Stomach (tissue), 8 donors: ENCODE measurements at regions not wholly inside any gene's neighbourhood (a gene's known extent, or its start where the extent isn't known, plus 50 kb on each side); places are given as distances from the start of the nearest gene placed in this dataset.

Source experiments
- DNase-seq, 2 donors: peaks; one replicate each; pipeline versions ENCODE4 v3.0.0 to v3.0.0-alpha.2; 2013 to 2019
- H3K27ac ChIP-seq, 5 donors: fragments of 200-600 bp in 4 of 5; sonication (generic) in 4 of 5; one replicate each; pipeline ENCODE4 v1.5.1; 2013 to 2019; ENCODE audit warnings: mild to moderate bottlenecking in 1 of 5, moderate library complexity in 1 of 5
- H3K27me3 ChIP-seq, 3 donors: fragments of 200-600 bp; sonication (generic); one replicate each; pipeline ENCODE4 v1.5.1; 2017 to 2019; ENCODE audit warnings: mixed run types in 1 of 3
- H3K36me3 ChIP-seq, 4 donors: fragments of 200-600 bp; sonication (generic); 1 replicate in 3 of 4; 2 replicates in 1 of 4; pipeline ENCODE4 v1.5.1; 2016 to 2019
- H3K4me1 ChIP-seq, 4 donors: fragments of 200-600 bp; sonication (generic); one replicate each; pipeline ENCODE4 v1.5.1; 2016 to 2019
- H3K4me3 ChIP-seq, 4 donors: fragments of 200-600 bp; sonication (generic) in 3 of 4; one replicate each; pipeline ENCODE4 v1.5.1; 2016 to 2019; ENCODE audit warnings: mild to moderate bottlenecking in 1 of 4
- H3K9me3 ChIP-seq, 4 donors: fragments of 200-600 bp; sonication (generic); one replicate each; pipeline ENCODE4 v1.5.1; 2016 to 2019
- EP300 ChIP-seq: sonication (generic); formaldehyde crosslinking; IDR thresholded peaks from one replicate; pipeline ENCODE4 v1.6.1; 2017; ENCODE audit warnings: antibody characterized with exemption
- POLR2A ChIP-seq, 4 donors: fragments of 450-650 bp; IDR thresholded peaks; one replicate each; pipeline ENCODE4 v1.6.1; 2016; ENCODE audit warnings: antibody characterized with exemption in 4 of 4, control low read depth in 2 of 4, mild to moderate bottlenecking in 1 of 4, moderate library complexity in 1 of 4
- POLR2AphosphoS5 ChIP-seq, 3 donors: sonication (generic); formaldehyde crosslinking; IDR thresholded peaks; one replicate each; pipeline ENCODE4 v1.6.1; 2016; ENCODE audit warnings: antibody characterized with exemption in 3 of 3
- WGBS, 5 donors: extraction: QIAGEN DNeasy Blood & Tissue Kit in 3 of 5; methylation state at CpG; one replicate each; pipeline versions ENCODE4 v1.1.5 to v1.1.7; 2013 to 2018; 5-methylcytosine and 5-hydroxymethylcytosine counted together
- intact Hi-C: fragments of 100-400 bp; cut with DNase I; formaldehyde crosslinking; loops from one replicate; pipeline ENCODE4 v1.15.1; 2023; ENCODE audit warnings: low total_unique reads
- TF ChIP-seq, protein P1 (sequence below), 7 experiments: fragments of 450-650 bp in 4 of 7; fragments of 200-600 bp in 3 of 7; sonication (generic) in 3 of 7; IDR thresholded peaks; one replicate each; pipeline ENCODE4 v1.5.1; 2016 to 2019; ENCODE audit warnings: antibody characterized with exemption in 7 of 7, control low read depth in 2 of 7, mild to moderate bottlenecking in 1 of 7
- donor health status: healthy with polysubstance abuse.
- donor health status: Bipolar disorder and iron deficiency.
- donor health status: healthy.

DNA sequence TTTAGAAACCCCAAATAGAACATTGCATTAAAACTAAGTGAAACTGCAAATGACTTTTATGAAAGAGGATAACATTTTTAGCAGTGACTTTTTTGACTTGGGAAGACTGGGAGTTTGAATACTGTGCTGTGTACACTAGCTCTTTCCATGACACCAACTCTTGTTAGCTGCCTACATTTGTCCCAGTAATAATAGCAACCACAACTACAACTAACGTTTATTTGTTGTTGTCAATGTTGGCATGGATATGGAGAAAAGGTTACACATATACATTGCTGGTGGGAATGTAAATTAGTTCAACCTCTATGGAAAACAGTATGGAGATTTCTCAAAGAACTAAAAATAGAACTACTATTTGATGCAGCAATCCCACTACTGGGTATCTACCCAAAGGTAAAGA, 329.6 kb upstream of the ADAMTS9 start:
- H3K36me3 ChIP-seq = no peaks in the 10 kb centered on the region

DNA sequence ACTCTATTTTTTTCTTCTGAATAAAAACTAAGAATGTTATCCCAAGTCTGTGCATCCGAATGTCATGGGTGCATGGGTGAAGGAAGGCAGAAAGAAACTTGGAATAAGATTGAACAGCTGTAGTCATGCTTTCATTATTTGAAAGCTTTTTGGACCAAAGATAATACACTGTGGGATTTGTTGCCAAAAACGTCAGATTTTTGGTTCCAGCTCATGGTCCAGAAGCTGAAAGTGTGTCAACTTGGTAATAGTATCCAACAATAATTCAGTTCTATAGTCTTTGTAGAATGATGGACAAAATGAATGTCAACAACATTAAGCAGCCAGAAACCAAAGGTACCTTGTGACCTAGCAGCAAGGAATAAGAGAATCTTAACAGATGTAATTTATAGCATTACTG, 327.9 kb upstream of the ADAMTS9 start:
- DNase-seq = no peak
- no peak overlapping the region for H3K4me3 ChIP-seq
- no peaks in the 10 kb centered on the region for H3K27me3 ChIP-seq
- no peak for TF ChIP-seq EP300
- TF ChIP-seq, protein P1, sequence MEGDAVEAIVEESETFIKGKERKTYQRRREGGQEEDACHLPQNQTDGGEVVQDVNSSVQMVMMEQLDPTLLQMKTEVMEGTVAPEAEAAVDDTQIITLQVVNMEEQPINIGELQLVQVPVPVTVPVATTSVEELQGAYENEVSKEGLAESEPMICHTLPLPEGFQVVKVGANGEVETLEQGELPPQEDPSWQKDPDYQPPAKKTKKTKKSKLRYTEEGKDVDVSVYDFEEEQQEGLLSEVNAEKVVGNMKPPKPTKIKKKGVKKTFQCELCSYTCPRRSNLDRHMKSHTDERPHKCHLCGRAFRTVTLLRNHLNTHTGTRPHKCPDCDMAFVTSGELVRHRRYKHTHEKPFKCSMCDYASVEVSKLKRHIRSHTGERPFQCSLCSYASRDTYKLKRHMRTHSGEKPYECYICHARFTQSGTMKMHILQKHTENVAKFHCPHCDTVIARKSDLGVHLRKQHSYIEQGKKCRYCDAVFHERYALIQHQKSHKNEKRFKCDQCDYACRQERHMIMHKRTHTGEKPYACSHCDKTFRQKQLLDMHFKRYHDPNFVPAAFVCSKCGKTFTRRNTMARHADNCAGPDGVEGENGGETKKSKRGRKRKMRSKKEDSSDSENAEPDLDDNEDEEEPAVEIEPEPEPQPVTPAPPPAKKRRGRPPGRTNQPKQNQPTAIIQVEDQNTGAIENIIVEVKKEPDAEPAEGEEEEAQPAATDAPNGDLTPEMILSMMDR (IDR thresholded peaks at IDR 0.05) = no peak
- TF ChIP-seq POLR2A (IDR thresholded peaks at IDR 0.05) = no peak
- TF ChIP-seq POLR2AphosphoS5 (IDR thresholded peaks at IDR 0.05) = no peak
- H3K27ac ChIP-seq = no peak overlapping the region
- peaks cover 0 to 3% (median 0%) of the 10 kb centered on the region in 4 donors for H3K36me3 ChIP-seq
- no peaks in the 10 kb centered on the region for H3K9me3 ChIP-seq
- intact Hi-C loops = no loop called here
- H3K4me1 ChIP-seq = peaks cover 4 to 27% (median 18%) of the 10 kb centered on the region in 4 donors
- 48 to 68% (median 56%) methylated on average over 2 of the region's 2 CpGs for WGBS, 5 donors

More for the DNA sequence above, 329.6 kb upstream of the ADAMTS9 start:
- H3K4me3 ChIP-seq = no peak overlapping the region
- no peaks in the 10 kb centered on the region for H3K27me3 ChIP-seq
- WGBS, 5 donors = 73 to 88% (median 79%) methylated on average over 1 of the region's 1 CpG
- TF ChIP-seq, protein P1 (IDR thresholded peaks at IDR 0.05) = no peak
- TF ChIP-seq EP300 = no peak
- TF ChIP-seq POLR2A (IDR thresholded peaks at IDR 0.05) = no peak
- TF ChIP-seq POLR2AphosphoS5 (IDR thresholded peaks at IDR 0.05) = no peak
- DNase-seq = no peak
- peaks cover 4 to 28% (median 19%) of the 10 kb centered on the region in 4 donors for H3K4me1 ChIP-seq
- H3K9me3 ChIP-seq = no peaks in the 10 kb centered on the region
- H3K27ac ChIP-seq = no peak overlapping the region
- intact Hi-C loops = no loop called here

- Histone ChIP-seq H3K9me3 (no peaks in the 10 kb centered on the region), H3K36me3 (peaks cover 0 to 10% (median 2%) of the 10 kb centered on the region in 4 donors), H3K4me3 (no peak overlapping the region), H3K4me1 (peaks cover 0 to under 1% (median 0%) of the 10 kb centered on the region in 4 donors), H3K27me3 (no peaks in the 10 kb centered on the region), H3K27ac (no peak overlapping the region)
- intact Hi-C loops = no loop called here
- DNase-seq = no peak
- 81 to 92% (median 91%) methylated on average over 4 of the region's 4 CpGs for WGBS, 5 donors
- TF ChIP-seq POLR2AphosphoS5 (IDR thresholded peaks at IDR 0.05) = no peak
- no peak for TF ChIP-seq EP300
- TF ChIP-seq POLR2A (IDR thresholded peaks at IDR 0.05) = no peak
- TF ChIP-seq, protein P1 (IDR thresholded peaks at IDR 0.05) = no peak
Measured at GRCh38 chr3:65013053-65013452, 325.3 kb upstream of the ADAMTS9 start.

- 30 to 66% (median 64%) methylated on average over 1 of the region's 1 CpG for WGBS, 5 donors
- H3K36me3 ChIP-seq = peaks cover 0 to 10% (median 2%) of the 10 kb centered on the region in 4 donors
- TF ChIP-seq POLR2AphosphoS5 (IDR thresholded peaks at IDR 0.05) (no peak), POLR2A (IDR thresholded peaks at IDR 0.05) (no peak), EP300 (no peak)
- TF ChIP-seq, protein P1 (IDR thresholded peaks at IDR 0.05) = no peak
- no peaks in the 10 kb centered on the region for H3K4me1 ChIP-seq
- DNase-seq = no peak
- H3K9me3 ChIP-seq = no peaks in the 10 kb centered on the region
- H3K27ac ChIP-seq = no peak overlapping the region
- no peak overlapping the region for H3K4me3 ChIP-seq
- no peaks in the 10 kb centered on the region for H3K27me3 ChIP-seq
- intact Hi-C loops = no loop called here
Measured at GRCh38 chr3:65006300-65006739, 318.5 kb upstream of the ADAMTS9 start.
